GM19328 (cell line): ENCODE measurements at regions not wholly inside any gene's neighbourhood (a gene's known extent, or its start where the extent isn't known, plus 50 kb on each side); places are given as distances from the start of the nearest gene placed in this dataset.
"Not testable (repeated sequence)": the region's sequence is repeated elsewhere in the genome, so short reads cannot be mapped to it uniquely, and the experiment has no call there.

Experiments
- ATAC-seq: cut with Tn5 transposase; IDR thresholded peaks from one replicate; pipeline ENCODE4 v1.9.1; 2021; ENCODE audit warnings: mild to moderate bottlenecking, moderate library complexity; ENCODE audit not compliant: unreplicated experiment

DNA sequence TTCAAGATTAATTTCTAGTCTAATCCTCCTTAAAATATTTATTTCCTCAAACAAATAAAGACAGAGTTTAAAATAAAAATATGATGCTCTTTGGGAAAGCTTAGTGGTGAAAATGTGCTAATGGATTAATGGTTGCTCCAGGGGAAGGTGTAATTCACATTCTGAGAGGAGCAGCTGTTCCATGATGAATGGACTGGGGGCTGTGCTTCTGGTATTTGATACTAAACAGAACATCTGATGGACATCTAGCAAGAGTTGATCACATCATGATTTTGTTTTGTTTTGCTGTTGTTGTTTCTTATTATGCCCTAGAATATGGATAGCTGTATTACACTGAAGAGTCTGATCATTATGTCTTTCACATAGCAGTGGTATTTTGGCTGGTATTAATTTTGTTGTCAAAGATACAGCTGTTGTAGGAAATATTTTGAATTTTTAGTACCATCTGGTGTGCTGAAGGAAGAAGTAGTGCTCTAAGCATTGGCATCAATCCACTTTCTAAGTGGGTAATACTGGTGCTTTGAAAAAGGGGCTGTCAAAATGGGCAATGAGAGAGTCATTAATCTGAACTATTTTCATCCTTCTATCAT lies 296.4 kb downstream of the ADAMTS20 start:
- ATAC-seq: no peak

DNA sequence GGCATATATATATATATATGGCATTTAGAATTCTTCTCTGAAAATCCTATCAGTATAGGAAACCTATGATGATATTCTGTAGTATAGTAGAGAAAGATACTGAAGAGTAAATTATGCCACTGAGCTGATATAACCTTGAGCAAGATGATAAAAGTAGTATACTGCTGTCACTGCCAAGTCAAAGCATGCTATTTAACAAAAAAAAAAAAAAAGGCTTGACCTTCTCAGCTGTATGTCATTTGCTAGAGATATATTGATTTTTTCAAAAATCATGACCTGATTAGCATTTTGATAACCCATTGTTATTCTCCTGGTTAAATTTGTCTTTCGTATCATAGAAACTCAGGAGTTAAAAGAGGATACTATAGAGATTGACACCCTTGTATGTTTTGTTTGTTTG lies 299.4 kb downstream of the ADAMTS20 start:
- ATAC-seq: no peak

DNA sequence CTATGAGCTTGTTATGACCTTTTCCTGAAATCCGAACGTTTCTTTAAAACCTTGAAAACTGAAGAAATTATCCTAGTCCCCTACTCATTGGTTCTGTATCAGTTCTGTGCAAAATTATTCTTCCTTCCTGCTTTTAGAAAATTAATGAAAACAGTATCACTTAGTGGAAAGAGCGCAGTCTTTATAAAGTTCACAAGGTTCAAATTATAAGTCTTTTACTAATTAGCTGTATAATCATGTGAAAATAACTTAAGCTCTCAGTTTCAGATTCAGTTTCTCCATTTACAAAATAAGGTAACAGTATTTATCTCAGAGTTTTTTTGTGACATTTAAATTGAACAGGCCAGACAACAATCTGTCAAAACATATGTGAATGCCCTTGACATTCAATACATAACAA lies 306.1 kb downstream of the ADAMTS20 start:
- no peak for ATAC-seq

DNA sequence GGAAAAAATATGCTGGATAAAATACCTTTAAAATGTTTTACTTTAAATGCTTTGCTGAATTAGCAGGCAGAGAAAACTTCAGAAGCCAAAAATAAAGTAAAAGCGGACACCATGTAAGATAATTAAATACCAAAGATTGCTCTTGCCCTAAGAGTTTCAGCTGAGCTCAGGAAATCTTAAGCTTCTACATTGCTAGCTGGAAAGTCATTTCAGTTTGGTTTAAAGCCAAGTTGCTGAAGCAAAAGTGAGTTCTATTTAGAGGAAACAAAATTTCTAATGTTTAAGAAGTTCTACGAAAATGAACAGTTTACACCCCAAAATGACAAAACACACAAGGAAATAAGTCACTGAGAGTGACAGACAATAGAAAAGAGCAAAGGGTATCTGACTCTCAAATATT lies 310.0 kb downstream of the ADAMTS20 start:
- ATAC-seq: no peak

DNA sequence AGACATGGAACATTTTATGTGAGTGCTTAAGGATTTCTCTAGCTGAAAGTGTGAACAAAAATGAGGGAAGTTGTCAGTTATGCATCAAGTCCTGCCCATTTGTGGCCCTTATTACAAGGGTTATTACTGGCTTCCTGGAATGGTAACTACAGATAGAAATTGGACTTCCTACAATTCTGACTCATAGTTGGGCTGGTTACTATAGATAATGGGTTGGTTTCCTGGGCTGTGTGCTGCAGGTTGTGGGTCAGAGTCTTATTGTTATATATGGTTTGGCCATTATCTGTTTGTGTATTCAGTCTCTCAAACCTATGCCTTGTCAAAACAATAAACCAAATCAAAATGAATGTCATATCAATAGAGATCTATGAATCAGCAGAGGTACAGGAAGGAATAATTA lies 313.7 kb downstream of the ADAMTS20 start:
- no peak for ATAC-seq

DNA sequence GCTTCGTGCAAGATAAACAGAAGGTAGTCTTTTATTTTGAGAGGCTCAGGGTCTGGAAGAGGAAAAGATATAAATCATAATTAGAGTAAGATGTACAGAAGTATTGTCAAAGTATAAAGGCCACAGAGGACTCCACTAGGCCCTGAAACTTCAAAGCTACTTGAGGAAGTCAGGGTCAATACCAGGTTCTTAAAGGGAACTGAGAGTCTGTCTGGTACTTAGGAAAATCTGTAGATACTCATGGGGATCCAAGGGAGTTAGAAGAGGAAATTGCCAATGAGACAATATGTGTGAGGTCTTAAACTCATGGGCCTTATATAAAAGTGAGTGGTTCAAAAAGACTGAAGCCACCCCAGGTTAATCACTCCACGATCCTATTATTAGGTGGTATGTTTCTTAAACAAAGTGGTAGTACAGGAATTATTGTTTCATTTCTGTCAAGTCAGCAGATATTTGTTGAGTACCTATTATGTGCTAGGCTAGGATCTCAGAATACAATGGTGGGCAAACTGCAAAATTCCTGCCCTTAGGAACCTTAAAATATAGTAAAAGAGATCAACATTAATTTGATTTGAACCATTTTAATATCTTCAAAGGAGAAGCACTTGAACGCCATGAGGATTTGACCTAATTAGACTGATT lies 314.6 kb downstream of the ADAMTS20 start:
- no peak for ATAC-seq

DNA sequence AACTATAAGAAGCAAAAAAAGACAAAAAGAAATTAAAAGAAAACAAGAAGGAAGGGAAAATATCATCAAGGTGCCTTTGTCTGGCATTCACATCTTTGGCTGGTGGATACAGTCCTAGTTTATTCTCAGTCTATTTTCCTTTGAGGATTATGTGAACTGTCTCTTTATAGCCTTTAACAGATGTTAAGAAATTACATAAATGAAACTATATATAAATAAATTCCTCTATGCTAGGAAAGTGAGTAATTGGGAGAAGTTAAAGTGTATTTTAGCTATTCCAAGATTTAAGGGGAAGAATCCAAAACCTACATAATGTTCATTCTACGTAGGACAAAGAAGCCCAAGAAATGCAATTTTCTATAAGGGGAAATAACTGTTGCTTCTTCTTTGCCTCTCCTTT lies 316.3 kb downstream of the ADAMTS20 start:
- ATAC-seq: no peak

DNA sequence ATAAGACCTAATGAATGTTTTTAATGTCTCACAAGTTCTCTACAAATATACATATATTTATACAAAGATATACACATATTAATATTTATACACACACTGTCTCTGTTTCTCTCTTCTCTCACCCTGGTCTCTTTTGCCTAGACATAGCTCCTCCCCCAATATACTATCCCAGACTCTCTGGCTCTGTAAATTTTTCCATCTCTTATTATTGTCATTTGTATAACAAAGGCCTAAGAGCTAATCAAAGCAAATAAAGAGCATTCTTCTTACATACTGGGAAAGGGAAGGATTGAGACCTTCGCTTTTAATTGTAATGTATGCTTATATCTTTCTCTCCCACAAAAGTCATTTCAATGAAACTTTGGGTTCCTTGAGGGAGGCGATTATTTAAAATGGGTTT lies 318.1 kb downstream of the ADAMTS20 start:
- no peak for ATAC-seq

DNA sequence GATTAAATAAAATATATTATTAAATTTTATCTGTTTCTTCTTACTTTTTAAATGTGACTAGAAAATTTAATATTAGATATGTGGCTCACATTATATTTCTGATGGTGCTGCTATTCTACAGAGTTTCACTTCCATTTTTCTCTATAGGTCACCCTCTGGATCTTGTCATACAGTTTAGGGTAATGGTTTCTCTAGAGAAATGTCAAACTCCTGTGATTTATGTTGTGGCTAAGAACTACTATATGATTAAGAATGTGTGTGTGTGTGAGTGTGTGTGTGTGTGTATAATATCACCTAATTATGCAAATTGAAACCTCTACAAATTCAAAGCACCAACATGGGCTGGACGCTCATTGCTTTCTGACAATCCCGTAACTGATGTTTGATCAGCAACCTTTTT lies 325.9 kb downstream of the ADAMTS20 start:
- no peak for ATAC-seq

DNA sequence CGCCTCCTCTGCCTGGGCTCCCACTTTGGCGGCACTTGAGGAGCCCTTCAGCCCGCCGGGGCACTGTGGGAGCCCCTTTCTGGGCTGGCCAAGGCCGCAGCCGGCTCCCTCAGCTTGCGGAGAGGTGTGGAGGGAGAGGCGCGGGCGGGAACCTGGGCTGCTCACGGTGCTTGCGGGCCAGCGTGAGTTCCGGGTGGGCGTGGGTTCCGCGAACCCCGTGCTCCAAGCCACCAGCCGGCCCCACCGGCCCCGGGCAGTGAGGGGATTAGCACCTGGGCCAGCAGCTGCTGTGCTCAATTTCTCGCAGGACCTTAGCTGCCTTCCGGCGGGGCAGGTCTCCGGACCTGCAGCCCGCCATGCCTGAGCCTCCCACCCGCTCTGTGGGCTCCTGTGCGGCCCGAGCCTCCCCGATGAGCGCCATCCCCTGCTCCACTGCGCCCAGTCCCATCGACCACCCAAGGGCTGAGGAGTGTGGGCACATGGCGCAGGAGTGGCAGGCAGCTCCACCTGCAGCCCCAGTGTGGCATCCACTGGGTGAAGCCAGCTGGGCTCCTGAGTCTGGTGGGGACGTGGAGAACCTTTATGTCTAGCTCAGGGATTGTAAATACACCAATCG lies 327.7 kb downstream of the ADAMTS20 start:
- not testable (repeated sequence) for ATAC-seq

DNA sequence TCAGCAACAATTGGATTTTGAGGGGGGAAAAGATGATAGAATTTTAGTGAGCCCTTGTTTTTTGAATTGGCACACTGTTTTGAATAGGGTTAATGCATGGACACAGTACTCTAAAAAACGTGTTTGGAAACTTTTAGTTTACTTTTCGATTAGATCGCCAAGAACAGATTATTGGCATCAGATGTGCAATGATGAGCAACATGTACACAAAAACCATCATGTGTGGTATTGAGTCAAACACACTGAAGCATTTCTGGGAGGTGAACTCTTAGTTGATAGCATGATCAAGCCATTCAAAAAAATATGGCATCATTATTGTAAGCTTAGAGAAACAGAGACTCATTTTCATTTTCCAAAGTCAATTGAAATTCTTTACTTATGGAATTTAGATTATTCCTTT lies 329.2 kb downstream of the ADAMTS20 start:
- no peak for ATAC-seq

DNA sequence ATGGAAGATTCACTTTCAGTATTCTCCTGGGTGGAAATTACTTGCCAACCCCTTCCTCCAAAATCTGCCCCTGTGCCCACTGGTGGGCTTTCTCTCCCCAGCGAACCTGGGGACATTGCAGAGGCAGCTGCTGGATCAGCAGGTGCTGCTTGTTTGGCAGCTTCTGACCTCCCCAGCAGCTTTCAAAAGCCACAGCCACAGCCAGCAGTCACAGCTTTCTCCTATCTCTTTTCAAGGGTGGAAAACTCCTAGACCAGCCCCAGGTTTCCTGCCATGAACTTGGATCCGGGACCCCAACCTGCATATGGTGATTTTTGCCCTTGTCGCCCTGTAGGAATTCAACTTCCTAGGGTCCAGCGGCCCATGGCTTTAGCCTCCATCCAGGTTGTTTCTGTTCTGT lies 330.8 kb downstream of the ADAMTS20 start:
- no peak for ATAC-seq

DNA sequence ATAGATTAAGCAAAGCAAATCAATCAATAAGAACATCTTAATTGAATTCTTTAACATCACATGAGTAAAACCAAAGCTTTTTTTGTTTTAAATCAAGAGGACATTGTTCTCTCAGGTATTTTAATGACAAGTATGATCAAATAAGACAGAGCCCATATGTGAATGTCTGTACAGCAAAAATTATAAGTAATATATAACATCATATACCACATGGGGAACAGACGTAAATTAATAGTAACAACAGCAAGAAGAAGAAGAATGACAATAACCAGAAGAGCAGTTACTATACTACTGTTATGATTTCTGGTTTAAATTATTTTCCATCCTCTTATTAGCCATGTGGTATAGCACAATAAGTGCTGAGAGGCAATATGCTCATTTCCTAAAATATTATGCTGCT lies 335.5 kb downstream of the ADAMTS20 start:
- ATAC-seq: no peak

DNA sequence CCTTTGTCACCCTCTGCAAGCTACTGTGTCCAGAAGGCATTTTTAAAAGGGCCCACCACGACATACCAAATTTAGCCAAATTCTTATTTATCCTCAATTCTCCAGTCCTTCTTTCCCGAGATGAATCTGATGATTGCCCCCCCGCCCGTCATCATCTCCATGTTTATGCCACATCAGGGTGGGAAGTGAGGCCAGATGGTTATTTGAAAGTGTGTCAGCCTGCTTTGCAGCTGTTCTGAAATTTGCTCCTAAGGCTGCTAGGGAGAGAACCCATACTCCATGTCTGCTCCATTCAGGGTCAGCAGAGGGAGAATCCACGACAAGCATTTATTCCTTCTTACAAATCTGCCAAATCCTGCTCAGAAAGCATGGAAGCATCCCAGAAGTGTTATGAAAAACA lies 337.8 kb downstream of the ADAMTS20 start:
- ATAC-seq: no peak

DNA sequence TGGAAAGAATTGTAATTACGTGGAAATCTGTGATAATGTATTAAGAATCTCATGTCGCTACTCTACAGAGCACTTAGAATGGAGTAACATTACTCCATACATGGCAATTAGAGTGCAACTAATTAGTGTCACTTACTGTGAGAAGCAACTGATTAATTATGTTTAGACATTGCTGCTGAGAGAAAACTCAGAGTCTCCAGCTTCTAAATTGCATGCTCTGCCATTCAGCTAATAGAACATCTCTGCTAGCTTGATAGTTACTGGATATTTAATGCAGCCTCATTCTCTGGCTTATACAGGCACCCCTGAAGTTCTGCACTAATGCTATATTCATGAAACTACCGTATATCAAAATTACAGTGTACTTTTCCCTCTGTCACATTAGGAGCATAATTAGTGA lies 338.4 kb downstream of the ADAMTS20 start:
- ATAC-seq: no peak

DNA sequence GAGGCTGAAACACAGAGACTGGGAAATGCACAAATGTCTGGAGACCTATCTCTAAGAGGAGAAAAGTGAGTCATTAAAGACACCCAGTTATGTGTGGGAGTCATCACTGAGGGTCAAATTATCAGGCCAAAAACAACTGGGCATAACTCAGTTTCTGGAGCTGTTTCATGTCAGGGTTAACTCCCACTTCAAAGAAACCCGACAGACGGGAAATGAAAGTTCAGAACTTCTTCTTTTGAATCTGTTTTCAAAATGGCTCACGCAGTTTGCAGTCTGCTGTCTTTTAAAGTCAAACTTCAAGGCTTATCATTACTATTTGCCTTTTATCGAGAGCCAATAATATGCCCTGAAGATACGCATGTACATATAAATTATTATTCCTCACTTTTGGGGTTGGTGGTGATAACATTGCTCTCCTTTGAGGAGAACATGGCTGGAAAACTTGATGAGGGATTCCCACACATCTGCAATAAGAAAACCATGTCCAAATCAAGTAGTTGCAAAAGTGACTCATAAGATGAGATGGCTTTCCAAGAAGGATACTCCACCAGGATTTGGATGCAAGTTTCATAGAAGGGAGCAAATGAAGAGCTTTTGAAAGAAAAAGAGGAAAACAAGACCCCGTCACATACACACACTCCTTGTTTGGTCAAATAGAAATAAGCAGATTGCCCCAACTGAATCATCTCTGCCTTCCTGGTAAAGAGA lies 341.4 kb downstream of the ADAMTS20 start:
- ATAC-seq: peak; percentile 95

DNA sequence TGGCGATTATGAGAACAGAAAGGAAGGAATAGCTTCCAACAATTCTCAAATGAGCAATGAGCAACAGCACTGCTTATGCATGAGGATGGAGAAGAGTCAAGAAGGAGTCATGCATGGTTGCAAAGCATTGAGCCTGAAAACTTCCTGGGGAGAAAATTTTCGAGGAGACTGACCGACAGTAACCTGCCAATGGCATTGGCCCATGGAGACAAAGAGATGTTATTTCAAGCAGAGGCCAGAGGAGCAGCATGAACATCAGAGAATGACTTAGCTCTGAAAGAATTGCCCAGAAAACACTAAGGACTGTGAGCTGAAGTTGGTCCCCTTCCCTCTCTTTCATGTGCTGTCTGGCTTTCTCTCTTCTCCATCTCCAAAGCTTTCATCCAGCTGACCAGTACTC lies 343.4 kb downstream of the ADAMTS20 start:
- ATAC-seq: no peak

DNA sequence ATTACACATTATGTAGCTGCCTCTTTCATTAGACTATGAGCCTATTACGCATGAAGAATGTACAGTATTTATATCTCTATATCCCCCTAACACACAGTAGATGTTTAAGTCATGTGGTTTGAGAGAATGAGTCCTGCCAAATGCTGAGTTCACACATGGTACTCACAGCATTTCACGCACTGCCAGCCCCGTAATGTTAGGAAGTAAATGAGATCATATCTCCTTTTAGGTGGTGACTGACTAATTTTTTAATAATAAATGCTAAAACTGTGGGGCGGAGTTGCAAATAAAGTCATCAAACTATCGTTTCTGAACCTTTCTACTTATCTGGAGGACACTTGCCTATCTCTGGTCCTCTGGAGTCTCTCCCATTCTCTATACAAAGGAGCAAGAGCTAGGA lies 343.8 kb downstream of the ADAMTS20 start:
- ATAC-seq: no peak

DNA sequence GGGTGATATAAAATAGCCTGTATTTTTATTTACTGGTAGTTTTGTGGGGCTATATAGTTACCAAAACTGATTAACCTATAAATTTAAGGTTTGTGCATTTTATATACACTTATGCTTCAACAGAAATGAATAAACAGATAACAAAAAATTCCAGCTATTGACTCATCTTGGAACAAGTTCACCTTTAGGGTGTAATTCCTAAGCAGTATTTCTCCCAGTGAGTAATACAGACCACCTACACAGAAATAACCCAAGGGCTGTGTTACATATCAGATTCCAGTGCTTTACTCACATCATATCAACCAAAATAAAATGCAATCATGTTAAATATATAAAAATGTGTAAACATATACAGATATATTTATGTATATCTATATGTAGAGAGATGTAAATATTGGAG lies 345.6 kb downstream of the ADAMTS20 start:
- ATAC-seq: no peak

DNA sequence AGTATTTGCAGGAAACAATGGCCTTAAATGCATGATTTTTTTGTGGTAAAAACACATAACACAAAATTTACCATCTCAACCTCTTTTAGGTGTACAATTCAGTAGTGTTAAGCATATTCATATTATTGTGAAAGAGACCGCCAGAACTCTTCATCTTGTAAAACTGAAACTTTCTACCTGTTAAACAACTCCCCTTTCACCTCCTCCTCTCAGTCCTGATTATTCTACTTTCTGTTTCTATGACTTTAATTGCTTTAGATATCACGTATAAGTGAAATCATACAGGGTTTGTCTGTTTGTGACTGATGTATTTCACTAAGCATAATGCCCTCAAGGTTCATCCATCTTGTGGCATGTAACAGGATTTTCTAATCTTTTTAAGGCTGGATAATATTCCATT lies 353.4 kb downstream of the ADAMTS20 start:
- ATAC-seq: no peak

DNA sequence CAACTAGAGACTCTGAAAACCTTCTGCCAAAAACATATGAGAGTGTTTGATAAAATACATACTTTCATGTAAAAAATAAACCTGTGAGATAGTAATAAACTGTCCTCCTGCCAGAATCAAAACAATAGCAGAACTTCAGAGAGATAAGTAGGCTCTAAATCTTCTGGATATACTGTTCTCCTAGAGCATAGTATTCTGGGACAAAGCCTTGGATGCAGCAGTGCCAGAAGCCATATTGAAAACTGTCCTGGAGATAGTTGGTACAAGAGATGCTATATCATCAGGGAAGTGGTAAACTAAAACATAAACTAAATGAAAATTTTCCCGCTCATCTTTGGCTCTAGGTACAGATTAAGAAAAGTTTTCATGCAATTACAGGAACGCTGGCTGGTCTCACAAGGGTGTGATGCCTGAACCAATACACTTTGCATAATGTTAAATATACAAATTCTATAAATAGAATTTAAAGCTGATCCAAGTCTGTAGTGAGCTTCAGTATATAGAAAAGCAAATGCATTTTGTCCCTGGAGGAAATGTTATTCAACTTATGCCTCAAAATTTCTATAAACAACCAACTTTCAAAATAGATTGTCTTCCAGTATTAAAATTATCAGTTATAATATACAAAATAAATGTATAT lies 355.6 kb downstream of the ADAMTS20 start:
- ATAC-seq: no peak

DNA sequence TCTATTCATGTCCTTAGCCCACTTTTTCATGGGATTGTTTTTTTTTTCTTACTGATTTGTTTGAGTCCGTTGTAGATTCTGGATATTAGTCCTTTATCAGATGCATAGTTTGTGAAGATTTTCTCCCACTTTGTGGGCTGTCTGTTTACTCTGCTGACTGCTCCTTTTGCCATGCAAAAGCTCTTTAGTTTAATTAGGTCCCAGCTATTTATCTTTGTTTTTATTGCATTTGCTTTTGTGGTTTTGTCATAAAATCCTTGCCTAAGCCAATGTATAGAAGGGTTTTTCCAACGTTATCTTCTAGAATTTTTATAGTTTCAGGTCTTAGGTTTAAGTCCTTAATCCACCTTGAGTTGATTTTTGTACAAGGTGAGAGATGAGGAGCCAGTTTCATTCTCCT lies 358.9 kb downstream of the ADAMTS20 start:
- not testable (repeated sequence) for ATAC-seq
